Activated CD8-positive, alpha-beta T cell treated with anti-CD3 and anti-CD28 coated beads, Interleukin-2, amount 10 ng/mL, durations not matched to agents 7 days and 5 days (primary cell): ENCODE measurements at regions not wholly inside any gene's neighbourhood (a gene's known extent, or its start where the extent isn't known, plus 50 kb on each side); places are given as distances from the start of the nearest gene placed in this dataset.

Source experiments
- ATAC-seq: fragments of 150-1000 bp; cut with Tn5 transposase; one replicate; pipeline ENCODE4 v1.10.0; 2021; ENCODE audit warnings: moderate library complexity
- CTCF ChIA-PET: fragments of 350-600 bp; sonication (Branson Sonifier 250); formaldehyde crosslinking; loops from one replicate; lab custom pipeline; 2021; ENCODE audit warnings: antibody characterized with exemption; lab: Charles Lee
- POLR2A ChIA-PET: fragments of 350-600 bp; sonication (Branson Sonifier 250); formaldehyde crosslinking; loops from one replicate; lab custom pipeline; 2021; ENCODE audit warnings: antibody characterized with exemption; lab: Charles Lee
- DNase-seq: peaks from one replicate; pipeline ENCODE4 v3.0.0-alpha.2; 2020
- H3K27ac Mint-ChIP-seq: one replicate; pipeline ENCODE4 v1.8.0; 2021; ENCODE audit warnings: mild to moderate bottlenecking, mixed read lengths
- H3K27me3 Mint-ChIP-seq: one replicate; pipeline ENCODE4 v1.8.0; 2021; ENCODE audit warnings: low read depth, mixed read lengths
- H3K36me3 Mint-ChIP-seq: one replicate; pipeline ENCODE4 v1.8.0; 2021; ENCODE audit warnings: low read depth, mixed read lengths
- H3K4me1 Mint-ChIP-seq: one replicate; pipeline ENCODE4 v1.8.0; 2021; ENCODE audit warnings: low read depth, mixed read lengths
- H3K4me3 Mint-ChIP-seq: one replicate; pipeline ENCODE4 v1.8.0; 2021; ENCODE audit warnings: mild to moderate bottlenecking, mixed read lengths
- H3K9me3 Mint-ChIP-seq: one replicate; pipeline ENCODE4 v1.8.0; 2022; ENCODE audit warnings: mixed read lengths; ENCODE audit not compliant: insufficient read depth

- Mint-ChIP-seq H3K27ac (no peak overlapping the region), H3K4me3 (no peak overlapping the region), H3K36me3 (no peaks in the 10 kb centered on the region), H3K9me3 (no peaks in the 10 kb centered on the region), H3K27me3 (peaks cover 18% of the 10 kb centered on the region), H3K4me1 (peaks cover 15% of the 10 kb centered on the region)
- CTCF ChIA-PET, result interaction anchor here (1.2 kb wide), 1 partner anchor 269 kb away, joined by 3 read pairs; no protein-coding TSS in a partner anchor
- ATAC-seq, result no peak
- no peak for DNase-seq
- POLR2A ChIA-PET, result interaction anchor here (0.9 kb wide), 1 partner anchor 268 kb away, joined by 3 read pairs; no protein-coding TSS in a partner anchor
Measured at GRCh38 chr2:42959234-42960001, 167.0 kb upstream of the HAAO start.

- no peak overlapping the region for H3K4me3 Mint-ChIP-seq
- no peak overlapping the region for H3K27ac Mint-ChIP-seq
- no peak for DNase-seq
- H3K36me3 Mint-ChIP-seq, result no peaks in the 10 kb centered on the region
- peaks cover 18% of the 10 kb centered on the region for H3K27me3 Mint-ChIP-seq
- ATAC-seq, result no peak
- ChIA-PET CTCF (interaction anchor here (1.2 kb wide), 1 partner anchor 270 kb away, joined by 3 read pairs; no protein-coding TSS in a partner anchor), POLR2A (no interaction called here)
- H3K9me3 Mint-ChIP-seq, result no peaks in the 10 kb centered on the region
- peaks cover 14% of the 10 kb centered on the region for H3K4me1 Mint-ChIP-seq
Measured at GRCh38 chr2:42958741-42959233, 166.4 kb upstream of the HAAO start.

DNA sequence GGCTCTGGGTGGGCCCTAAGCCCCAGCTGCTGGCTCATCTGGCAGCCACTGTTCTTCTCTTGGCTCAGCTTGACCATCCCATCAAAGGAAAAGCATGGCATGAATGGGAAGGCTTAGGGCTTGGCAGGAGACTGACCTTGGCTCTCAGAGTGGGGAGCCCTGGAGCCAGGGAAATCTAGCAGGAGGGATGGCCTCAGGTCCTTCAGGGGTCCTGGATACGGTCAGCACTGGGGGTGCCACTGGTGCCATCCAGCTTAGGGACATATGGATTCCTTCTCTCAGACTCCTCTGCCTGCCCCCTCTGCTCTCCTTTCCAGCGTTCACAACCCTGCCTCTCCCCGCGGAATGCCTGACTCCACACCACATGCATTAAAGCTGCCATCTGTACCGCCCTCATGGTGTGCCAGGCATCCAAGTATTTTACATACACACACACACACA is 165.5 kb upstream of the HAAO start:
- CTCF ChIA-PET, result interaction anchor here (1.5 kb wide), 1 partner anchor 526 kb away, joined by 3 read pairs; no protein-coding TSS in a partner anchor
- POLR2A ChIA-PET, result no interaction called here
- H3K9me3 Mint-ChIP-seq, result no peaks in the 10 kb centered on the region
- no peaks in the 10 kb centered on the region for H3K36me3 Mint-ChIP-seq
- ATAC-seq, result no peak
- H3K27ac Mint-ChIP-seq, result no peak overlapping the region
- no peak overlapping the region for H3K4me3 Mint-ChIP-seq
- DNase-seq, result no peak
- peaks cover 16% of the 10 kb centered on the region for H3K27me3 Mint-ChIP-seq
- H3K4me1 Mint-ChIP-seq, result peaks cover 10% of the 10 kb centered on the region

DNA sequence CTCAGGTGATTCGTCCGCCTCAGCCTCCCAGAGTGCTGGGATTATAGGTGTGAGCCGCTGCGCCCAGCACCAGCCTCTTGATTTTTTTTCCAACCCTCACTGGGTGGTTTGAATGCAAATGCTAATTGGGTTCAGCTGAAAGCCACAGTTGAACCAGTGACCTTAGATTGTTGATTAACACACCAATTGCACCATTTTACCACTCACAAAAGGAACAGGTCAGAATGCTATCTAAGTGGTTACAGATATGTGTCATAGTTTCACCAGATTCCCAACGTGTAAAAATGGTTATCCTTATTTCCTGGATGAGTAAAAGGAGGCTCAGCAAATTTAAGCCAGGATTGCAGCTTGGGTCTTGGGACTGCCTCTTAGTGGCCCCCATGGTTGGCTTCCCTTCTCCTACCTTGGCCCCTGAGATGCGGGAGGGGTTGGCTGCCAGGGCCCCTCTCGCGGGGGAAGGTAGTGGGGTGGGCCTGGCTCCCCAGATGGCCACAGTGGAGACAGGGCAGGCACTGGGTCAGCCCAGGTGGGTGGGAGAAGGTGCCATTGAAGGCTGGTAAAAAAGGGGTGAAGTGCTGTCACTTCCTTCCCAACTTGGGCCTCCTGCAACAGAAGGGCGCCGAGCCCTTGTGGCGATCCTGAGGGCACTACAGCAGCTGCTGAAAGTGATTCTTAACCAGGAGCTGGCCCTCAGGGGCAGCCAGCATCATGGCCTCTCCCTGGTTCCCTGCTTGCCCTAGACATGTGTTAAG is 164.9 kb upstream of the HAAO start:
- ATAC-seq, result no peak
- no peak overlapping the region for H3K4me3 Mint-ChIP-seq
- no peak for DNase-seq
- peaks cover 15% of the 10 kb centered on the region for H3K27me3 Mint-ChIP-seq
- ChIA-PET CTCF (interaction anchor here (1.5 kb wide), 1 partner anchor 526 kb away, joined by 3 read pairs; no protein-coding TSS in a partner anchor), POLR2A (no interaction called here)
- H3K9me3 Mint-ChIP-seq, result no peaks in the 10 kb centered on the region
- no peak overlapping the region for H3K27ac Mint-ChIP-seq
- no peaks in the 10 kb centered on the region for H3K36me3 Mint-ChIP-seq
- peaks cover 4% of the 10 kb centered on the region for H3K4me1 Mint-ChIP-seq

- Mint-ChIP-seq H3K27me3 (peaks cover 8% of the 10 kb centered on the region), H3K9me3 (no peaks in the 10 kb centered on the region), H3K4me1 (no peaks in the 10 kb centered on the region), H3K27ac (no peak overlapping the region), H3K4me3 (no peak overlapping the region), H3K36me3 (no peaks in the 10 kb centered on the region)
- no peak for DNase-seq
- POLR2A ChIA-PET, result interaction anchor here (0.6 kb wide), 1 partner anchor 32 kb away, joined by 3 read pairs; no protein-coding TSS in a partner anchor
- ATAC-seq, result no peak
- CTCF ChIA-PET, result interaction anchor here (2.1 kb wide), 1 partner anchor 275 kb away, joined by 11 read pairs; no protein-coding TSS in a partner anchor
Measured at GRCh38 chr2:42954227-42954962, 162.0 kb upstream of the HAAO start.

DNA sequence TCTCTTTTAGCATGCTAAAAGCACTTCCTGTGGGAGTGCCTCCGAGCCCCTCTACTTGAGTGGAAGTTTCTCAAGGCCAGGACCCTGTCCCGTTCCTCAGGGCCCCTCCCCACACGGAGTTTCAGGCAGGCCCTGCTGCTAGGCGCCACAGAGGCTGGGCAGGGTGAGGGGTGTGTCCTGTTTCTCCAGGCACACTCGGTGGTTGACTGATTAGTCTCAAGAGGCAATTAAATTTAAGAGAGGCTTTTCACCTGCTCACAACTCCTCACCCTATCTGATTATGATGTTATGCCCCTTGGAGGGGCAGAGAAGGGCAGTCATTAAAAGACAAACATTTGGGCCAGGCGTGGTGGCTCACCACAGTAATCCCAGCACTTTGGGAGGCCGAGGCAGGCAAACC is 160.8 kb upstream of the HAAO start:
- POLR2A ChIA-PET, result no interaction called here
- H3K9me3 Mint-ChIP-seq, result no peaks in the 10 kb centered on the region
- H3K4me1 Mint-ChIP-seq, result no peaks in the 10 kb centered on the region
- CTCF ChIA-PET, result interaction anchor here (1.2 kb wide), 1 partner anchor 94 kb away, joined by 3 read pairs; no protein-coding TSS in a partner anchor
- no peak overlapping the region for H3K27ac Mint-ChIP-seq
- no peak overlapping the region for H3K4me3 Mint-ChIP-seq
- H3K36me3 Mint-ChIP-seq, result no peaks in the 10 kb centered on the region
- no peak for DNase-seq
- peaks cover 2% of the 10 kb centered on the region for H3K27me3 Mint-ChIP-seq
- ATAC-seq, result no peak

DNA sequence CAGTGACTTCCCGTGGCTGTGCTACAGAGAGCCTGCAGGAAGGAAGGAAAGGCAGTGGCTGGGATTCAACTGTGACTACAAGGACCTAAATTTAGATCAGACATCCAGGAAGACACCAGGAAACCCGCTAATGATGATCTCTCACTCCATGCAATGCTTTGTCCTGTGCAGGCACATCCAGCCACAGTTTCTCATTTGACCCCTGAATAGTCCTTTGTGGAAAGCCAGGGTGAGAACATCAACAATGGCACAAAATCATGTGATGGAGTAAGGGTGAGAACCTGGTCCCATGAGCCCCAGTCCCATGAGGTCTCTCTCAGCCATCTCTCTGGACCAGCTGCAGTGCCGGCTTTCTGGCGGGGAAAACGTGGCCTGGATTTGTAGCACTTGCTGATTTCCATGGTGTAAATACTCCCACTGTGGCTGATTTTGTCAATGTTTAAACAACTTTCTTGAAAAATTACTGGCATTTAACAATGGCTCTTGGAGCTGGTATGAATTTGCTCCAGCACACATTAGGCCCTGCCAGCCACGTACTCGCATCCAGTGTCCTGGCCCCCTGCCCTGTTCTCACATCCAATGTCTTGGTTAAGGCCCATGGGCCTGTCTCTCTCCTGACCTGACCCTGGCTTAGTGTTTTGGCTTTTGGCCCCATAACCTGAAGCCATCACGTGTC is 159.0 kb upstream of the HAAO start:
- Mint-ChIP-seq H3K4me1 (peaks cover 4% of the 10 kb centered on the region), H3K27me3 (no peaks in the 10 kb centered on the region), H3K9me3 (no peaks in the 10 kb centered on the region), H3K36me3 (no peaks in the 10 kb centered on the region), H3K27ac (no peak overlapping the region), H3K4me3 (no peak overlapping the region)
- no peak for ATAC-seq
- DNase-seq, result no peak
- POLR2A ChIA-PET, result no interaction called here
- CTCF ChIA-PET, result interaction anchor here (1.0 to 1.5 kb wide), 2 partner anchors 277 to 278 kb away, joined by 3 to 4 read pairs; no protein-coding TSS in a partner anchor

DNA sequence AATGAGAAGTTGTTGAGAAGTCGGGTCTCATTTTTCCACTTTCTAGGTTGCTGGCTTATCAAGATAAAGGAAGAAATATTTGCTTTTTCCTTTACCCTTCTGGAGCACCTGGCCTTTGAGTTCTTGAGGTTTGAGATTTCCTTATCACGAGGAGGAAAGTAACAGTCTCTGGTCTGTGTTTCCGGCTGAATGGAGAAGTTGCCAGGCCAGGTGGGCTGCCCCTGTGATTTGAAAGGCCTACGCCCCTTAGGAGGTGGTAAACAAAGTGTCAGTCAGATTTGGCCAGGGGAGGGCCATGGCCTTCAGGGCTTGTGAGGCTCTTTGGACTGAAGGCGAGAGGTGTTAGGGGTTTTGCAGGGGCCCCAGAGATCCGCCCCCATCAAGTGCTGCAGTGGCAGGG is 156.7 kb upstream of the HAAO start:
- ATAC-seq, result no peak
- H3K9me3 Mint-ChIP-seq, result no peaks in the 10 kb centered on the region
- CTCF ChIA-PET, result no interaction called here
- peaks cover 4% of the 10 kb centered on the region for H3K4me1 Mint-ChIP-seq
- H3K27ac Mint-ChIP-seq, result no peak overlapping the region
- no peak for DNase-seq
- H3K27me3 Mint-ChIP-seq, result no peaks in the 10 kb centered on the region
- POLR2A ChIA-PET, result no interaction called here
- no peak overlapping the region for H3K4me3 Mint-ChIP-seq
- no peaks in the 10 kb centered on the region for H3K36me3 Mint-ChIP-seq

GRCh38 chr2:42947809-42948600 is 155.6 kb upstream of the HAAO start:
- POLR2A ChIA-PET, result interaction anchor here (0.7 to 1.6 kb wide), 3 partner anchors 179 to 648 kb away, joined by 3 to 5 read pairs (median 3); partner anchors contain the start of genes THADA and ZFP36L2
- H3K27me3 Mint-ChIP-seq, result peaks cover 1% of the 10 kb centered on the region
- CTCF ChIA-PET, result interaction anchor here (0.7 to 5.8 kb wide), 20 partner anchors 9 to 661 kb away, joined by 3 to 89 read pairs (median 5); partner anchors contain the start of gene ZFP36L2
- no peaks in the 10 kb centered on the region for H3K36me3 Mint-ChIP-seq
- H3K27ac Mint-ChIP-seq, result no peak overlapping the region
- ATAC-seq, result no peak
- no peak for DNase-seq
- H3K4me1 Mint-ChIP-seq, result peaks cover 4% of the 10 kb centered on the region
- no peak overlapping the region for H3K4me3 Mint-ChIP-seq
- no peaks in the 10 kb centered on the region for H3K9me3 Mint-ChIP-seq

GRCh38 chr2:42944779-42945415 is 152.5 kb upstream of the HAAO start:
- CTCF ChIA-PET, result interaction anchor here (0.7 to 5.8 kb wide), 6 partner anchors 117 to 597 kb away, joined by 3 to 89 read pairs (median 4); partner anchors contain the start of gene ZFP36L2
- H3K27ac Mint-ChIP-seq, result no peak overlapping the region
- no peak for DNase-seq
- peaks cover 2% of the 10 kb centered on the region for H3K27me3 Mint-ChIP-seq
- peaks cover 4% of the 10 kb centered on the region for H3K4me1 Mint-ChIP-seq
- H3K4me3 Mint-ChIP-seq, result no peak overlapping the region
- H3K9me3 Mint-ChIP-seq, result no peaks in the 10 kb centered on the region
- POLR2A ChIA-PET, result no interaction called here
- H3K36me3 Mint-ChIP-seq, result no peaks in the 10 kb centered on the region
- ATAC-seq, result no peak
